Suppressor macrophage treated with lipopolysaccharide for 4 hours (primary cell): ENCODE measurements at regions not wholly inside any gene's neighbourhood (a gene's known extent, or its start where the extent isn't known, plus 50 kb on each side); places are given as distances from the start of the nearest gene placed in this dataset.
A peak's percentile ranks its signal among the peaks of the same experiment; 100 is the strongest.
"Not testable (repeated sequence)": the region's sequence is repeated elsewhere in the genome, so short reads cannot be mapped to it uniquely, and the experiment has no call there.

Experiments used
- DNase-seq: peaks from one replicate; pipeline ENCODE4 v3.0.0-alpha.2; 2020

DNA sequence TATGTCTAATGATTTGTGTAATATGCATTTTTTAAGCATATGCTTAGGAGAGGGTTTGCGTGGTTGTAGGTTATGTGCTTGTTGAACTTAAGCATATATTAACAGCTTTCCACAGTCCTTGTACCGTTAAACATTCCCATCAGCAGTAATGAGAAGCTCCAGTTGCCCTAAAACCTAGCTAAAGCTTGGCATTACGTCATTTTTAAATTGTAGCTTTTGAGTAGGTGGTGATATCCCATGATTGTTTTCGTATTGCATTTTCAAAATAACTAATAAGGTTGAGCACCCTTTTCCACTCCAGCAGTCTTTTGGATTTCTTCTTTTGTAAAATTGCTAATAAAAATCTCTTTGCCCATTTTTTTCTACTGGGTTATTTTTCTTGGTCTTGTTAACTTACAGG lies 453.1 kb upstream of the GCFC2 start:
- no peak for DNase-seq

DNA sequence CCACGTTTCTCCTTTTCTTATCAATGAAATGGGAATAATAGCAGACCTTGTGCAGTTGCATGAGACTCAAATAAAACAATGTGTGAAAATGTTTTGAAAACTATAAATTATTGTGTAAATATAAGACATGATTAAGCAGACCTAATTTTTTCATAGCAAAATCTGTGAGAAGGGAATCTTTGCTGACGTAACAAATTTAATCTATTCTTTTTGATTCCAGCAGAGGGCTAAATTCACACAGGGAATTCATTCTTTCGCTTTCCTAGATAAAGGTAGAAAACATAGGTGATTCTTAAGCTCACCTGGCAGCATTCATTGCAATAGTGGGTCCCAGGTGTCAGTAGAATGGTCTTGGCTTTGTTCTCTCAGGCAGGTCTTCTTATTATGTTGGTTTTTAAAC lies 450.0 kb upstream of the GCFC2 start:
- DNase-seq, result no peak

- no peak for DNase-seq
Observed at GRCh38 chr2:76159042-76159648, 448.4 kb upstream of the GCFC2 start.

- DNase-seq, result no peak
Observed at GRCh38 chr2:76157531-76157930, 446.8 kb upstream of the GCFC2 start.

GRCh38 chr2:76154981-76155380 lies 444.3 kb upstream of the GCFC2 start:
- DNase-seq, result no peak

DNA sequence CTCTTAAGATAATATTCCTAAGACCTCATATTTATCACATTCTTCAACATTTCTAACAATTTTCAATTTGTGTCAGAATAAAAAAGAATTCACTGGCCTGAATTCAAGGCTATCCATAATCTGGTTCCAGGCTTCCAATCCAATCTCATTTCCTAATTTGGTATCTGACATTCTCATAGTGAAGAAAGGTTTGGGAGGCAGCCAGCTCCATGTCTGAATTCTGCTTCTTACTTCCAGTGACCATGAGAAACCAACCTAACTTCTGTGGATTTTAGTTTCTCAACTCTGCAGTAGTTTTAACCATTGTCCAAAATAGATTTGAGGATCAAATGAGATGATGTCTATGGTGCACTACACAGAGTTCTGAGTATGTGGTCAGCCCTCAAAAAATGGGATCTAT lies 439.1 kb upstream of the GCFC2 start:
- no peak for DNase-seq

- not testable (repeated sequence) for DNase-seq
Observed at GRCh38 chr2:76139303-76139702, 428.6 kb upstream of the GCFC2 start.

DNA sequence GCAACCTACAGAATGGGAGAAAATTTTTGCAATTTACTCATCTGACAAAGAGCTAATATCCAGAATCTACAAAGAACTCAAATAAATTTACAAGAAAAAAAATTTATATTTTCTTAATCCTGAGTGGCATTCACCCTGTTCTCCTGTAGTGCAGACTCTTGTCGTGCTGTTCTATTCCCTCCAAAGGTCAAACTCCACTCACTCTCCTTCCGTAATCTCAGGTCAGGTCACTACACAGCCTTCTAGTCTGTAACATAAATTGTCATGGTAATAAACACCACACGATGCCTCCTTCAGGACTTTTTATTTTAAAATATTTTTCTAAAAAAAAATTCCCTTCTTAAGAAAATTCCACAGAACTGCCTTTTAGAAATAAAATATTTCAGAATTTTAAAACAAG lies 417.9 kb upstream of the GCFC2 start:
- no peak for DNase-seq

DNA sequence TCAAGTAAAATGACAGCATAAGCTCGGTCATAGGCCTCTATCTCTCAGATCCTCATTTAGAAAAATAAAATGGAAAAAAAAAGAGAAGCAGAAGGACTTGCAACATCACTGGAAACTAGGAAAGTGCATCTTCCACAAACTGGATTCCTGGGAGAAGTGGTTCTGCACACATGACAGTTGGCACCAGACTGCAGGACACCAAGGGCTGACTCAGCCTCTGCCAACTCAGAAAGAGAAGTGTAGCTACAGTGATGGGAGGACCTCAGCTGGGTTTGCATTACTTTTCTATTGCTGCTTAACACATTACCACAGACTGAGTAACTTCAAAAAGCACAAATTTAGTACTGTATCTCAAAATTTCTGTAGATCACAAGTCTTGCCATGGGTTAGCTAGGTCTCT lies 409.5 kb upstream of the GCFC2 start:
- DNase-seq, result no peak

- DNase-seq, result no peak
Observed at GRCh38 chr2:76089683-76090082, 379.0 kb upstream of the GCFC2 start.

DNA sequence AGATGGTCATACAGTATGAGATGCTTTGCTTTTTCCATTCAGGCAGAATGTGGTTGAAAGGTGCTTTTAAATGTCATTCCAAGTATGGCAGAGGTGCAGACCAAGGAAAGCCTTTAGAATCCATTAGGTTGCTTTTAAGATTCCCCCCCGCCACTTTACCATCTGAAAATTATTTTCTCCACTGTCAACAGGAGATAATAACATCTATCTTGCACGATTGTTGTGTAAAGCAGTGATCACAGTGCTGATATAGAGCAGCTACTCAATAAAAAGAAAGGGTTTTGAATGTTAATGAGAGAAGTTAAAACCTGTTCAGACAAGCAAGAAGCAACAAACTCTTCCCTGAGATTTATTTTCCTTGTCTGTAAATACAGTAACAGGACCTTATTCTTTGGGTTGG lies 372.5 kb upstream of the GCFC2 start:
- DNase-seq, result no peak

- DNase-seq, result no peak
Observed at GRCh38 chr2:76082509-76082908, 371.8 kb upstream of the GCFC2 start.

DNA sequence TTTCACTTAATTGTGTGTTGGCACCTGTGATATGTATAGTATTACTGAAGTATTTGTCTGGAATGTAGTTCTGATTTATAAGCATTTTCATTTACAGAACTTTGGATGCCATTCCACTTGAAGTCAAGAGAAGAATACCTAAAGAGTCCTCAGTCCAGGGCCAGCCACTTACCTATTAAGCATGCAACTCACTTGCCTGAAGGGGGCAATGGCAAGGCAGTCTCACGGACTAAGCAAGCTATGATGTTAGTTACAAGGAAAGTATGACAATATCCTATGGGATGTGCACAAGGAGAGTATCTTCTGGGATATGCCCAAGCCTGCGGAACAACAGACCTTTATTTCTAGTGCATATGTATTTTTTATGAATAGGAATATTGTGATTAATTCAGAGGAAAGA lies 369.4 kb upstream of the GCFC2 start:
- DNase-seq, result no peak

- DNase-seq, result no peak
Observed at GRCh38 chr2:76075126-76075525, 364.4 kb upstream of the GCFC2 start.

GRCh38 chr2:76073992-76074604 lies 363.4 kb upstream of the GCFC2 start:
- no peak for DNase-seq

- DNase-seq, result no peak
Observed at GRCh38 chr2:76050196-76050595, 339.5 kb upstream of the GCFC2 start.

DNA sequence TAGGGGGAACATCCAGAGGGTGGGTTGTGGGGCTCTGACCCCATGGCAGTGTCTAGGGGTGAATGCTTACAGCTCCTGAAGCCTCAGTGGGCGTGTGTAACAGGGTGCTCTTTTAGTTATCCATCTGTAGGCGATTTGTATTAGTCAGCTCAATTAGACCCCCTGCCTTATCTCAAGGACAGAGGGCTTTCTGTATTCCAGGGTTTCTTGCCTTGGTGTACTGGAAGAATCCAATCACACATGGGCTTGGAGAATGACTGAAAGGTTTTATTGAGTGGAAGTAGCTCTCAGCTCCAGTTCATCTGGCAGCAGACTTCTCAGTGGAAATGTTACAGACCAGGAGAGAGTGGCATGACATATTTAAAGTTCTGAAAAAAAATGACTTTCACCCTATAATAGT lies 334.0 kb upstream of the GCFC2 start:
- no peak for DNase-seq

DNA sequence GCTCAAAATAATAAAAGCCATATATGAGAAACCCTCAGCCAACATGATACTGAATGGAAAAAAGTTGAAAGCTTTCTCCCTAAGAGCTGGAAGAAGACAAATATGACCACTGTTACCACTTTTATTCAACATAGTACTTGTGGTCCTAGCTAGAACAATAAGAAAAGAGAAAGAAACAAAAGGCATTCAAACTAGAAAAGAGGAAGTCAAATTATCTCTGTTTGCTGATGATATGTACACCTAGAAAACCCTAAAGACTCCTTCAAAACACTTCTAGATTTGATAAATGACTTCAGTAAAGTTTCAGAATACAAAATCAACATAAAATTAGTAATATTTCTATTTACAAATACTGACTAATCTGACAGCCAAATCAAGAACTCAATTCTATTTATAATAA lies 328.8 kb upstream of the GCFC2 start:
- no peak for DNase-seq

- no peak for DNase-seq
Observed at GRCh38 chr2:76027761-76028160, 317.0 kb upstream of the GCFC2 start.

GRCh38 chr2:76019128-76019527 lies 308.4 kb upstream of the GCFC2 start:
- no peak for DNase-seq

GRCh38 chr2:76009484-76009883 lies 298.8 kb upstream of the GCFC2 start:
- DNase-seq, result peak; percentile 0

DNA sequence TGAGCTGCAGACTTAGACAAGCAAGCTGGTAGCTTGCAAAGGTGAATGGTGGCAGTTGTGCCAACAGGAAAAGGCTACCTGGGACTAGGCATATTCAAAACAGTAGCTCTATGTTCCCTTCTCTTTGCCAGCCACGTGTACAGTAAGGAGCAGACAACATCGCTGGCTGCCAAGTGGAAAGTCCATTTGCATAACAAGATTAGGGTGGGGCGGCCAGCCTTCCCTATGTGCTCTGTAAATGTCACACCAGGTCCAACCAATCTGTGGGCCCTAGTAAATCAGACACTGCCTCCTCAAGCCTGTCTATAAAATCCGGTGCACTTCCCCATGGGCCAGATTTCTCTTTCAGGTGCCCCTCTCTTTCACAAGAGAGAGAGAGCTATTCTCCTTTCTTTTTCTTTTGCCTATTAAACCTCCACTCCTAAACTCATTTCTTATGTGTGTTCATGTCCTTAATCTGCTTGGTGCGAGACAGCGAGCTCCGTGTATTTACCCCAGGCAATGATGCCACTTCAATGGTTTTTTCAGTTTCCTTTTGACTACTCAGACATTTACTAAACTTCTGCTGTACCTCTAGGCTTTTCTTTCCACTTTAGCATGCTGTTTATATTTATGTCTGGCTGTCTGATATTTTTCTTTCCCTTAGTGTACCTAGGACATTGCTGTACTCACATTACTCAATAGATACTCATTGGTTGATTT lies 297.4 kb upstream of the GCFC2 start:
- DNase-seq, result no peak

GRCh38 chr2:76000425-76000824 lies 289.7 kb upstream of the GCFC2 start:
- DNase-seq, result no peak

GRCh38 chr2:75998451-75998850 lies 287.7 kb upstream of the GCFC2 start:
- no peak for DNase-seq

DNA sequence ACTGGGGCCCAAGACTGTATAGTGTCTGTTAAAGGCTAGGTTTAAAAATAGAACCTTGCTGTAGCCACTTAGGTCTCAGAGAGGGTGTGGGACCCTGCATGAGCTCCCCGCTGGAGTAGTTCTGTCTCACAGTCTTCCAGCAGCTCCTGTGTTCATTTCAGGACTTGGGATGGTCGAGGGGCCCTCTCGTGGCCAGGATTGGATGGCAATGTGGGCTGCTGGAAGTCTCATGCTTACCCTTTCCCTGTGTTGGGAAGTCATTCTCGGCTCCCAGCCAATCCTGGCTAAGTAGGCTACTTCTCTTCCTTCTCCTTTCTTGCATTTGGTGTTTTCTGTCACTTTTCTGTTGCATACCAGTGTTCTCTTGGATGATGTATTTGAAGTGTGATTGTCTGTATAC lies 284.0 kb upstream of the GCFC2 start:
- no peak for DNase-seq
